ENCODE measurements at regions not wholly inside any gene's neighbourhood (a gene's known extent, or its start where the extent isn't known, plus 50 kb on each side); places are given as distances from the start of the nearest gene placed in this dataset.

DNA sequence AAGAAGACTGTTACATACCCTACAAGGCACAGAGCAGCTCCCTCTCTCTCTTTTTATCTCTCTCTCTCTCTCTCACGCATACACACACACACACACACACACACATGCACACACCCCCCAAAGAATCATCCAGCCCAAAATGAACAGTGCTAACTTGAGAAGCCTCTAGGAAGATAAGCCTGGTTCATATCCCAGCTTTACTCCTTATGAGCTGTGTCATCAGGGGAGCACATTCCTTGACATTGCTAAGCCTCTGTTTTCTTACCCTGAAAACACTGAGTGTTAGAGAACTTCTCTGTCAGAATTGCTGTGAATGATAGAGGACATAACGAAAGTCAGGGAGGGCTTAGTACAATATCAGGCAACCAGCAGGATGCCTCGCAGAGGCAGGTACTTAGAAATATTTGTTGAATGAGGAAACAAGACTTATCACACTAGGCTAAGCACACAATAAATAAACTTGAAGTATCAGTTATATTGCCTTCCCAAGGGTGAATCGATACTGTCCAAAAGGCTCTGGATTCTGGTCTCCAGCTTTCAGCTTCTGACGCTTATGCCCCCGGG is 725.6 kb upstream of the ID2 start:
- ATAC-seq = no peak
- DNase-seq (ENCODE audit: low spot score) = no peak
- intact Hi-C loops (cut with DNase I) = no loop called here

DNA sequence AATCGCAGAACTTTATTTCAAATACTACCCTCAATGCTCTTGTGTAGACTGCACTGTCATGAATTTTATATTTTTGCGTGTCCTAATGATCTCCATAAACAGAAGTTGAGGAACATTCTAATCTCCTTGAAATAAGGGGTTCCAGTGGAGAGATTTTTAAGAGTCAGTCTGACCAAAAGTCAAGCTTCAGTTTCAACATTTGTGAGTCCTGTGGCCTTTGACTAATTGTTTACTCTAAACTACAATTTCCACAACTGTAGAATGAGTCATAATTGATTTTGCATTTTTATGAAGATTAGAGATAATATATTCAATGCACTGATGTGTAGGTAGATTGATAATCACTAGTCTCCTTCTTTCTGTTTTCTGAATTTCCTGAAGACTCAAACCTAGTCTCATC is 720.3 kb upstream of the ID2 start:
- intact Hi-C loops (cut with DNase I) = no loop called here
- DNase-seq (ENCODE audit: low spot score) (no peak), ATAC-seq (no peak)

DNA sequence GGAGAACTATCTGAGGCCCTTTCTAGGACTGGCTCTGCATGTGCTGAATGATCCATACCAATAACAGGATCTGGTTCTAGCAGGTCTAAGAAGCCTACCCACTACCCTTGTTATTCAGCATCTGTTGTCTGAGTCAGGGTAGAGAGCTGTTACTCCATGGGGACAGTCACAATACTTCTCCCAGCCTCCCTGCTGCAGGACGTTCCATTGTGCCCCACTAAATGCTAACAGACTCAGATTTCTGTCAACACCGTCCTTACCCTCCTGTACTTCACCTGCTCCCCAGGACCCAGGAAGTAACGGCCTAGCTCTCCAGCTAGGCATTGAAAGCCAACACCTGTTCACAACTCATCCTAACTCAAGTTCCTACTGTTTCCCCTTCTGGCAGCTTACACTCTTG is 719.7 kb upstream of the ID2 start:
- no peak for DNase-seq (ENCODE audit: low spot score)
- intact Hi-C loops (cut with DNase I) = no loop called here
- ATAC-seq = no peak

GRCh38 chr2:7963787-7964186 is 718.1 kb upstream of the ID2 start:
- no peak for ATAC-seq
- intact Hi-C loops (cut with DNase I) = no loop called here
- DNase-seq (ENCODE audit: low spot score) = no peak

- intact Hi-C loops (cut with DNase I) = no loop called here
- no peak for DNase-seq (ENCODE audit: low spot score)
- ATAC-seq = no peak
These were observed 715.8 kb upstream of the ID2 start for GRCh38 chr2:7966032-7966431.

GRCh38 chr2:7967707-7968405 is 714.0 kb upstream of the ID2 start:
- intact Hi-C loops (cut with DNase I) = no loop called here
- ATAC-seq (no peak), DNase-seq (ENCODE audit: low spot score) (no peak)

GRCh38 chr2:7969756-7970515 is 711.9 kb upstream of the ID2 start:
- intact Hi-C loops (cut with DNase I) = no loop called here
- DNase-seq (ENCODE audit: low spot score) = no peak
- ATAC-seq = no peak

DNA sequence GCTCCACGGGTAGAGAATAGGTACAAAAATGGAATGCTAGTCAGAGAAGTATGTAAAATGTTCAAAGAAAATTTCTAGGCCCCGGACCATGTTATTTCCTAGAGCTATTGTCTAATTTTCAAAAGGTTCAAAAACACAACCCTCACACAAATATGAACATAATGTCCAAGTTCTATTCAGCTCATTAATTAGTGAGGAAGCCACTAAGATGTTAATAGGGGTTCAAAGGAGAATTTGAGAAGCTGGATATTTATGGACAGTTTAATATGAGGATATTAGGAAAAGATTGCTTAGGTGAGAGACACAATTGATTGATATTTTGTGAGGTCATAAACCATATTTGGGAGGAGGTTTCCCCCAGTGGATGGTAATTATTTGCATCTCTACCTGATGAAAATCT is 710.6 kb upstream of the ID2 start:
- DNase-seq (ENCODE audit: low spot score) (no peak), ATAC-seq (no peak)
- intact Hi-C loops (cut with DNase I) = no loop called here

DNA sequence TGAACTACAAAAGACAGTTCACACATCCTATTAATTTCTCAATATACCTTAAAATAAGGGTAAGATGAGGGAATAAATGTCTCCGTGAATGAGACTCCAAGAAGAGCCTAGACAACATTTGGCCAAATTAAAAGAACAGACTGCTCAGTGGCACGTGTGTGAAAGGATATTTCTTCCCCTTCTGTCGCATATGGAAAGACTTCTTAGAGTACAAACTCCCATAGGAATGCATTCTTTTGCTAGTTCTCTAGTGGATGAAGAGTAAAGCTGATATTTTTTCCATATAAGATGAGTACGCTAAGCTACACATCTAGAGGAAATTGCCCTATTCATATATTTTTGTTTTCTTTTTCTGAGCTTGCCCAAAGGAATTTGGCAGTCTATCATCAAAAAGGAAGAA is 710.0 kb upstream of the ID2 start:
- intact Hi-C loops (cut with DNase I) = no loop called here
- DNase-seq (ENCODE audit: low spot score) (no peak), ATAC-seq (no peak)

DNA sequence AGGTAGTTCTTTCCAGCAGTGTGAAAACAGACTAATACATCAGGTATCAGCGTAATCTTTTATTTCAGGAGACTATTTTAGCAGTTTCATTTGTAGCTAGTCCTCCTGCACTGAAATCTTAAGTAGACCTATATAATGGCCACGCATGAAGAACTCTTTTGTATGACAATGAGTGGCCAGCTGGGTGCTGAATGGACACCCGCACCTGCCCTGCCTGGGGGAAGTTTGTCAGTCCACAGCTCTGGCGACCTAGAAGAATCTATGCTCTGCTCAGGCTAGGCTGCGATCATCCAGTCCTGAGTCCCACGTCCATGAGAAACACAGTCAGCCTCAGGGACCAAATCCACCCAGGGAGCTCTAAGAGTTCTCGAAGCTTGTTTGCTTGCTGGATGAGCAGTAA is 709.2 kb upstream of the ID2 start:
- DNase-seq (ENCODE audit: low spot score) = no peak

GRCh38 chr2:7973801-7974480 is 707.9 kb upstream of the ID2 start:
- intact Hi-C loops (cut with DNase I) = no loop called here
- DNase-seq (ENCODE audit: low spot score) = no peak
- no peak for ATAC-seq

More for the DNA sequence above, 709.2 kb upstream of the ID2 start:
- intact Hi-C loops (cut with DNase I) = no loop called here
- no peak for ATAC-seq

- no peak for ATAC-seq
- intact Hi-C loops (cut with DNase I) = no loop called here
- no peak for DNase-seq (ENCODE audit: low spot score)
These were observed 706.9 kb upstream of the ID2 start for GRCh38 chr2:7974936-7975335.

DNA sequence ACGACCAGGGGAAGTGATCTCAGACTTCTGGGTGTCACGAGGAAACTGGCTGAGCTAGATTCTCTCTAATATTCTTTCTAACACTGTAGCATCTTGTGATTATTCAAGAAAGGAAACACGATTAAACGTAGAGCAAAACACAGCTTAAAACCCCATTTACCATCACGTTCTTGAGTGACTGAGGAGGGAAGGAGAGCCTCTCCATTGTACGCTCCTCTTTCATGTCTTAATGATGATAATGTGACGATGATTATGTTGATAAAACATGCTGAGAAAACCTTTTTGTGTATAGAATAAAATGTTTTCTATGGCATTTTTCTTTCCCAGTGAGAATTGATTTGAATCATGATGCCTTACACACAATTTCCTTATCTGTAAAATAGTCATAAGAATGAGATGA is 705.6 kb upstream of the ID2 start:
- ATAC-seq (no peak), DNase-seq (ENCODE audit: low spot score) (no peak)
- intact Hi-C loops (cut with DNase I) = no loop called here

GRCh38 chr2:7977981-7978380 is 703.9 kb upstream of the ID2 start:
- DNase-seq (ENCODE audit: low spot score) (no peak), ATAC-seq (no peak)
- intact Hi-C loops (cut with DNase I) = no loop called here

DNA sequence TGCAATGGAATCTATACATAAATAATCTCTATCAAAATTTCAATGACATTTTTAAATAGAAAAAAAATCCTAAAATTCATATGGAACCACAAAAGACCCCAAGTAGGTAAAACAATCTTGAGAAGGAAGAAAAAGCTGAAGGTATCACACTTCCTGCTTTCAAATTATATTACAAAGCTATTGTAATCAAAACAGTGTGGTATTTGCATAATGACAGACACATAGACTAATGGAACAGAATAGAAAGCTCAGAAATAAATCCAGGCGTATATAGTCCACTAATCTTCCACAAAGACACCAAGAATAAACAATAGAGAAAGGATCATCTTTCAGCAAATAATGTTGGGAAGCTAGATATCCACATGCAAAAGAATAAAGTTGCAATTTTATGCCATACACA is 699.8 kb upstream of the ID2 start:
- intact Hi-C loops (cut with DNase I) = no loop called here
- ATAC-seq (no peak), DNase-seq (ENCODE audit: low spot score) (no peak)

DNA sequence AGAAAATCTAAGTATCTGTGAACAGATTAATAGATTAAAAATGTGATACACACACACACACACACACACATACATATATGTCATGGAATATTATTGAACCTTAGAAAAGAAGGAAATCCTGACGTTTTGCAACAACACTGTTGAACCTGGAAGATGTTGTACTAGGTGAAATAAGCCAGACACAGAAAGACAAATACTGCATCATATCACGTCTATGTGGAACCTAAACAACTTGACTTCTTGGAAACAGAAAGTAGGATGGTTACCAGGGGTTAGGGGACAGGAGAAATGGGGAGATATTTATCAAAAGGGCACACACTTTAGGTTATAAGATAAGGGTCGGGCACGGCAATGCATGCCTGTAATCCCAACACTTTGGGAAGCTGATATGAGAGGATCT is 698.4 kb upstream of the ID2 start:
- ATAC-seq = no peak
- no peak for DNase-seq (ENCODE audit: low spot score)
- intact Hi-C loops (cut with DNase I) = no loop called here

DNA sequence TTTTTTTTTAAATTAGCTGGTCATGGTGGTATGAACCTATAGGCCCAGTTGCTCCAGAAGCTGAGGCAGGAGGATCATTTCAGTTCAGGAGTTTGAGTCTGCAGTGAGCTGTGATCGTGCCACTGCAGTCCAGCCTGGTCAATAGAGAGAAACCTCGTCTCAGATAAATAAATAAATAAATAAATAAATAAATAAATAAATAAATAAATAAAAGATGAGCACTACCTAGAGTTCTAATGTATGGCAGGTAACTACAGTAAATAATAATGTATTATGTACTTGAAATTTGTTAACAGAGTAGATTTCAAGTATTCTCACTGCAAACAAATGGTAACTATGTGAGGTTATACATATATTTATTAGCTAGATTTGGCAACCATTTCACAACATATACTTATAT is 697.9 kb upstream of the ID2 start:
- DNase-seq (ENCODE audit: low spot score) = no peak
- intact Hi-C loops (cut with DNase I) = no loop called here
- ATAC-seq = no peak

GRCh38 chr2:7984693-7985353 is 697.0 kb upstream of the ID2 start:
- intact Hi-C loops (cut with DNase I) = no loop called here
- no peak for DNase-seq (ENCODE audit: low spot score)
- ATAC-seq = no peak

- DNase-seq (ENCODE audit: low spot score) (no peak), ATAC-seq (no peak)
- intact Hi-C loops (cut with DNase I) = no loop called here
These were observed 695.4 kb upstream of the ID2 start for GRCh38 chr2:7986431-7986830.

DNA sequence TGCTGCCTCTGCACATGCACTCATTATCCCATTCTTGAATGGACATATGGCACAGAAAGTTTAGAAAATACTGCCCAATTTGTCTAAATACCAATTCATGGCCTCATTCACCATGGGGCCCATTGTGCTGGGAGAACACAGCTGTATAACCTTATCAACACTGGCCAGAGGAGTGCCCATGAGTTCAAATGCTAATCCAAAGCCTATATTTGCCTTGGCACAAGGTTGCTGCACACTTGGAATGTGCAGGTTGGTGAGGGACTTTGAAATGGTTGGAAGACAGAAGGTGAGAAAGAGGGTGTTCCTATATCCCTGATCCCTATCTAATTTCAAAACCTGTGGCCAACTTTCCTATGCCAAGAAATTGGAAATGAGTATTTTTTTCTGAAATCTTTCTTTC is 693.9 kb upstream of the ID2 start:
- intact Hi-C loops (cut with DNase I) = no loop called here
- no peak for ATAC-seq
- DNase-seq (ENCODE audit: low spot score) = no peak
